Mesenteric fat pad (tissue), 1 donor: ENCODE measurements at regions not wholly inside any gene's neighbourhood (a gene's known extent, or its start where the extent isn't known, plus 50 kb on each side); places are given as distances from the start of the nearest gene placed in this dataset.

Experiments used
- DNase-seq: peaks from one replicate; pipeline ENCODE4 v3.0.0-alpha.2; 2020; ENCODE audit warnings: low spot score
- donor health status: DM: yes; HTN: yes; CAD: no.

DNA sequence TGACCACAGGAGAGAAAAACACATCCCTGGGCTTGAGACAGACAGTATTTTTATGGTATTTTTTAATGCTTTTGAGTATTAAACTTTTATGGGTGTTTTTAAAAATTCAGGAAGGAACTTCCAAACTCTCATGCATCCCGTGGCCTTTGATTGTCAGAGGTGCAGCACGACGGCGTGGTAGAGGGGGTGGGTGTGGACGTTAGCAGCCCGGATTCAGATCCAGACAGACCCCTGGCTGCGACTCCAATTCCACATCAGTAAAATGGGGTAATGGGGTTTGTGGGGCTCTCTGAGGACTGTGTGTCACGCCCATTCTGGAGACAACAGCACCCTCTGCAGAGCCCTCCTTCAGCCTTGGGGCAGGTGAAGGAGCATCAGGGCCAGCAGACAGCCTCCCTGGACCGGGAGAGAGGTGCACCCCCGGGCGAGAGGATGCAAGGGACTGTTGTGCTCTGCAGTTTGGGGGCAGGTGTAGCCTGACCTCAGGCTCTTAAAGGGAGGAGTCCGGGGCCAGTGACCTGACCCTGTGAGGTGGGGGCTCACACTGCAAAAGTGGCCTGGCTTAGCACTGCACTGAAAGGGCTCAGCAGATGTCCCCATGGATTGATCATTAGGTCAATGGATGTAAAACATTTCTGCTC lies 1024.3 kb downstream of the TBC1D22A start:
- no peak for DNase-seq

DNA sequence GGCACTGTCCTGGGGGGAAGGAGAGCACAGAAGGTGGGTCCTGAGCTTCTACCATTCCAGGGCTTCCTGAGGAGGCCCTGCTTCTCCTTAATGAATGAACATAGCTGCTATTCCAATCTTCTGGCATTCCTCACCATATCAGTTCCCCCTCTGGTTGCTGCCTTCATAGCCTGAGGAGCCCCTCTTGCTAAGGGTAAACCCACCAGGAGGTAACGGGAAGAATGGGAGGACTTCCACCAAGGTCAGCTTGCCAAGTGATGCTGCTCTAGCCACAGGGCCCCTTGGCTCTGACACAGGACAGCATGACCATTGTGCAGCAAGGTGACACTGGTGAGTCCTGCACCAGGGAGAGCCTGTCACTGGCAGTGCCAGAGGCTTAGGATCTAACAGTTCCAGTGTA lies 1022.5 kb downstream of the TBC1D22A start:
- no peak for DNase-seq

DNA sequence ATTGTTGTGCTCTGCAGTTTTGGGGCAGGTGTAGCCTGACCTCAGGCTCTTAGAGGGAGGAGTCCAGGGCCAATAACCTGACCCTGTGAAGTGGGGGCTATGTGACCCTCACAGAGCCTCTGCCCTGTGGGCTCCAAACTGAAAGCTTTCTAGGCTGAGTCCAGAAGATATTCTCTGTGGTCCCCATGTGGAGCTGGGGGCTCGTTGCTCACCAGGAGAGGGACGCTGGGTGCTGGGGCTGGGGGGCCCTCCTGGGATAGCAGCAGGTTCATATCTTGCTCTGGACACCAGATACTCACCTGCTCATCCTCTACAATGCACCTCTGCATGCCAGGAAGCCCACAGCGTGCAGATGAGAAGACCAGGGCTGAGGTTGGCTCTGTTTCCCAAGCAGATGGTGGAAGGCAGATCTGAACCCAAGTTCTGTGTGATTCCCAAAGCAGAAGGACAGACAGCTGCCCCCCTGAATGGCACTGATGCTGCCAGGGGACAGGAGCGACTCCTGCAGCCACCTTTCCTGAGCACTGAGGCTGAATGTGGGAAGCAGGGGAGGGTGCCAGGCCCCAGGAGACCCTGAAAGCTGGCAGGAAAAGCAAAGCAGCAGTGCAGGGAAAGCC lies 1022.0 kb downstream of the TBC1D22A start:
- DNase-seq, result no peak

DNA sequence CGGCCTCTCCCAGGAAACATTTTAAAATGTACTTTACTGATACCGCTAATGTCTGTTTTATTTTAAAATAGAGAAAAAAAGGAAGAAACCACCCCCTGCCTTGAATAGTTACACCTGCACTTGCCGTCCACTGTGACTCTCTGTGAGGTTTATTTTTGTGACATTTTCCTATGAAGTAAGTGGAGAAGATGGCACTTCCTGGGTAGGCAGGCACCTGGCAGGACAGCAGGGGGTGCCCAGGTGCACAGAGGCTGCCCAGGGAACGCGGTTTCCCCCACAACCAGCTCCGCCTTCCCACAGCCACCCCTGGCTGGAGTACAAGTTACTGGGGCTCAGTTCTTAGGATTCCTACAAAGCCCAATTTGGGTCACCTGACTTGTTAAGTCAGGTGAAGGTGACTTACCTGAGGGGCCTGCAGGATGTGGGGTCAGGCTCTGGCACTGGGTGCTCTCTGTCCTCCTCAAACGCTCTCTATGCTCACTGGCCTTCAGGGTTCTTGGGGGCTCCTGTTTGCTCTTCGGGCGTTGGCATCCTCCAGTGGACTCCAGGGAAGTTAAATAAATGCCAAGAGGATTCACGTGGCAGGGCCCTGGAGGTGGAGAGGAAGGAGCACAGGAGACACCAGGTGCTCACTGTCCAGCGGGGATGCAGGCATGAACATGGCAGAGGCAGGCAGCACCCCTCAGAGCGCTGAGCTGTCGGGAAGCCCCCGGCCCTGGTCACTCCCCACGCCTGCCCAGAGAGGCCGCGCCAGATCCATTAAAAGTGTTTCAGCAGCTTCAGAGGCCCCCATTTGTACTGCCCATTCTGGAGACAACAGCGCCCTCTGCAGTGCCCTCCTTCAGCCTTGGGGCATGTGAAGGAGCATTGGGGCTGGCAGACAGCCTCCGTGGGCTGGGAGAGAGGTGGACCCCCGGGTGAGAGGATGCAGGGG lies 1021.2 kb downstream of the TBC1D22A start:
- DNase-seq, result no peak

DNA sequence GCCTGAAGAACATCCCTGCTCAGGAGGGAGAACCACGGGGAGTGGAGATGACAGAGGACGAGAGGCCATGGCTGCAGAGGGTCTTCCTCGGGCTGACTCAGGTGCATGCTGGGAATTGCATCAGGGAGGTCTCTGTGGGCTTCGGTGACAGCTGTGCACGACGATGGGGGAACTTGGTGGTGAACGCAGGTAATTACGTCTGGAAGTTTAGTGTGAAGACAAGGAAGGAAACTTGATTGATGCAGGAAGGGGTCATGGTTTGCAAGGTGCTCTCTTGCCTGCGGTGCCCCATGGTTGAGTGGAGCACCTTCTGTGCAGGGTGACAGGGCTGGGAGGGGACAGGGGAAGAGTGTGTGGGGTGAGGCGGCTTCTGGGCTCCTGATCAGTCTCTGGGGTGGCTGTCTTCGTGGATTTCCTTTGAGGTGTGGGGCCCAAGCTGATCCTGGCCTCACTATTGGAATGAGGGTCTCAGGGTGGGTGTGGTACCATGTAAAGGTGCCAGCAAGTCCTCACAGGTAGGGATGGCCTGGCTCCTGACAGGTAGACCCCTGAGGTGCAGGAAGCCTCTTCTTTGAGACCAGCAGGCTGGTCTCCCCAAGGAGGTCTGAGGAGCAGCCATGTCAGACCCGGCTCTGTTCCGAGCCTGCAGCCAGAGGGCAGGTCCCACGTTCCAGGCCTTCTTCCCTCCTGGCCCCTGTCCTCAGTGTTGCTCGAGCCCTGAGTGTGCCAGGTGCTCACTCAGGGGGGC lies 1020.1 kb downstream of the TBC1D22A start:
- no peak for DNase-seq

DNA sequence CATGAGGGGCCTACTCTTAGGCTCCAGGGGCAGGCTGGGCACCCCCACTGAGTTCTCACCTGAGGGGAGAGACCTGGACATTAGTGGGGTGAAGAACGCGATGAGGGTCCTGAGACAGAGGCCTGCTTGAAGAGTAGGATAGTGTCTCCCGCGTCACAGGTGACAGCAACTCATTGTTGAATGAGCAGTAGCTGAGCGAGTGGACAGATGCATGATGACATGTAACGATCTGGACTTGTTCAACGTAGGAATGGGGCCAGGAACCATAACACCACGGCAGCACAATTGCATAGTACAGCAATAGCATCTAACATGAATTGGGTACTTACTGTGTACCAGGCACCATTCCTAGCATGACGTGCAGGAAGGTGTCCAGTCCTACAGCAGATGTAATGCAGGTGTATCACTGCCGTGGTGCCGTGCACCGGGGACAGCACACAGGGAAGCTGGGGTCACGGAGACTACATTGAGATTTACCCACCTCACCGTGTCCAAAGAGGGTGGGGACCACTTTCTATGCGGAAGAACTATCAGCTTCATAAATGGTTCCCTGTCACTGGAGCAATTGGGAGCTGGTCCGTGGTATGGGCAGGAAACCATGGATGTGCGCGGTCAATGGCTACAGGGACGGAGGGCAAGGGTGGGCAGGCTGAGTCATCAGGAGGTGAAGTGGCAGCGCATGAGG lies 1019.1 kb downstream of the TBC1D22A start:
- no peak for DNase-seq

DNA sequence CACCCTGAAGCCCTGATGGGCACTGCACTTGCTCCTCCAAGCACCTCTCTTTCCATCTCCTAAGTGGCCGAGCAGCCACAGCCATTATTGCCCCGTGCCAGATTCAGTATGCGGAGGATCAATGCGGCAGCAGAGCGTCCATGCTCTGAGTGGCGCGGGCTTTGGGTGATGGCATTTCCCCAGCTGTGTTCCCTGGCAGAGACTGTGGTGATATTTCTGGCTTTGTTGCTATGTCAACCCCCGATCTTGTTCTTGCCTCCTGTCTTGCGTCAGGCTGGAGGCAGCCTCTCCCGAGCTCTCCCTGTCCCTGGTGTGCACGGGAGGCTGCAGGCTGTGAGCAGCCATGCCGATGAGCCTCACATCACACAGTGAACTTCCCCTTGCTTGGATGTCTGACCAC lies 1018.6 kb downstream of the TBC1D22A start:
- DNase-seq, result no peak

DNA sequence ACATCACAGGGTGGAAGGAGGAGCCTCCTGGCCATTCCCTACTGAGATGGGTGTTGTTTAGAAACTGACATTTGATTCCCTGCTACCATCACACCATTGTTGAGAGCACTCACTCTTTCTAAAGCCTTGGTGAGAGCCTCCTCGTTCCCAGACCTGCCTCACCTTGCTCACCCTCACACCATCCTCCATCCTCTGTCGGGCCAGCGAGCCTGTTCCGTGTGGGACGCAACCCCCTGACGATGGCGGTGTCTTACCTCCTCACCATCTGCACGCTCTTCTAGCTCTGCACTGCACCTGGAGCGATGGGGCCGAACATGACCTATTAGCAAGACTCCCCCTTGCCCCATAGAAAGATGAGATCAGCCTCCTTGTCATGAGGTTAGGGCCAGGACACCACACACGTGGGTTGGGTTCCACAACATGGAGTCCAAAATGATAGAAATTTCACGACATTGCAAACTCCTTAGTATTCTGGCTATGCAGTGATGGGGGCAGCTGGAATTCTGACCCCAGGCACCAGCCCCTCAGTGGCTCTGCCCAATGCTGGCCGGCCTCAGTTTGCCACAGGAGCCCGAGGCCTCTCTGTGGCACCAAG lies 1017.9 kb downstream of the TBC1D22A start:
- DNase-seq, result no peak

DNA sequence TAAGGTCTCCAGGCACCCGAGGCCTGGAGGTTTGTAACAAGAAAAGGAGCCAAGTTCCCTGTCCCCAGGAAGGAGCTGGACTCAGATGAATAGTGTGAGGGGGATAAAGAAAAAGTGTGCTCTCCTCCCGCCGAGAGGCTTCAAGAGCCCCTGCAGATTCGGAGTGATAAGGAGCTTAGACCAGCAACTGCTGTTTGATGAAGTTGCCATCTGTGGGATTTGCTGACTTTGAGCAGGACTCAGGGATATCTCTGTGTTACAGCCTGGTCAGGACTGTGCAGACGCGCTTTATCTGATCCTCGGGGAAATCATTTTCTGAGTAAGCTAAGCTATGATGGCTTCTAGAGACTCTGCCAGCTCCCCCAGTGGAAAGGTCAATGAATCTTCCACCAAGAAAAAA lies 1017.0 kb downstream of the TBC1D22A start:
- no peak for DNase-seq

DNA sequence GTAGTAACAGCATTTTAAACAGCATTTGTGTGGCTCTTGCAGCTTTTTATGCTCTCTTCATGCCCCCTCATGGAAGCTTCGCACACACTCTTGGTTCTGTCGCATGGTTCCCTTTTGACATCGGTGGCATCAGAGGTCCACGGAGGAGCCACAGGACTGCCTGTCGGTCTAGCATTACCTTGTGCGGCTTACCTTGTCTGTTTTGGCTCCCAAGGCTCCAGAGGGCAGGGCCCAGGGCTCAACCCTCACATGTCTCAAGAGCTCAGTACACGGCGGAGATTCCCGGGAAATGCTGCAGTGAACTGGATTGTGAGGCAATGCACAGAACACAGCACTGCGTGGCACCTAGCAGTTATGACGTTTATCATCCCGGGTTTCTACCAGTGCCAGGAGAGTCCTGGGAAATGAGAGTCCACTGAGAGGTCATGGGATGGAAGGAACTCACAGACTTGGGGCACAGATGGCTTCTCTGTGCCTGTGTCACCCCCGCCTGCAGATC lies 1015.8 kb downstream of the TBC1D22A start:
- no peak for DNase-seq

DNA sequence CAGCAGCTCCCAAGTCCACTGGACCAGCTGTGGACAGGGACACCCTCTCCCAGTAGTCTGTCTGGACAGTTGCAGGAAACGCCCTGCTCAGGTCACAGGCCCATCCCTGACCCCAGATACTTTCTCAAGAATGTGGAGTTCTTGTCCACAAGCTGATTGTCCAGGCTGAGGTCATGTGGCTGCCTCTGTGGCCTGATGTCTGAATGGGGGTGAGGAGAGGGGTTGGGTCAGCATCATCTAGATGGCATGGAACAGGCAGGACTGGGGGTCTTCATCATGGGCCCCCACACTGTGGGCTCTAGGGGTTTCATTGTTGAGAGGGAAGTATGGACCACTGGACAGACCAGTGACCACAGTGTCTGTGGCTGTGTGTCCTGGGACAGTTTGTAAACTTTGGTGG lies 1015.0 kb downstream of the TBC1D22A start:
- DNase-seq, result no peak

DNA sequence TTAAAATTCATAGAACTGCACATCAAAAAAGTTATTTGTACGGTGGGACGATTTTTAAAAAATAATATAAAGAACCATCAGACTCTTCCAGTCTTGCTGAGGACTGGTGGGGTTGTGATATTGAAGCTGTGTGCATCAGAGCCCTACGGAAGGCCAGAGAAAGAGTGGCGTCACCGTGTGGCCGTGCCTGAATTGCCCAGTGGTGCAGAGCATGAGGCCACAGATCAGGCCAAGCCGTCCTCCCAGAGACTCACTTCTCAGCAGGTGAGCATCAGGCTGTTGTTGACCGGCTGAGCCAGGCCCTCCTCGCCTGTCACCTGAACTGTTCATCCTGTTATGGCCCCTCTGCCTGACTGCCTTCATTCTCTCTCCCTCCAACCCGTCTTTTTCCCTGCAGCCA lies 1013.9 kb downstream of the TBC1D22A start:
- DNase-seq, result no peak

DNA sequence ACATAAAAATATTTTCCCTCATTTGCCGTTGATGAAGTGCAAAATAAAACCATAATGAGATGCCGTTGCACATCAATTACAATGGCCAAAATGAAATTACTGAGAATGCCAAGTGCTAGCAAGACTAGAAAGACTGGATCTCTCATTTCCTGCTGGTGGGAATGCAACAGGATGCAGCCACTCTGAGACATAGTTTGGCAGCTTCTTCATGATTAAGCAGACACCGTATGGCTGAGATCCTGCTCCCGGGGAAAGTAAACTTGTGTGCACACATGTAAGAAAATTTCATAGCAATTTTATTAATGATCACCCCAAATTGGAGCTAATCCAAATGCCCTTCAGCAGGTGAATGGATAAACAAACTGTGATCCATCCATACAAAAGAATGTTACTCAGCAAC lies 1013.2 kb downstream of the TBC1D22A start:
- no peak for DNase-seq

DNA sequence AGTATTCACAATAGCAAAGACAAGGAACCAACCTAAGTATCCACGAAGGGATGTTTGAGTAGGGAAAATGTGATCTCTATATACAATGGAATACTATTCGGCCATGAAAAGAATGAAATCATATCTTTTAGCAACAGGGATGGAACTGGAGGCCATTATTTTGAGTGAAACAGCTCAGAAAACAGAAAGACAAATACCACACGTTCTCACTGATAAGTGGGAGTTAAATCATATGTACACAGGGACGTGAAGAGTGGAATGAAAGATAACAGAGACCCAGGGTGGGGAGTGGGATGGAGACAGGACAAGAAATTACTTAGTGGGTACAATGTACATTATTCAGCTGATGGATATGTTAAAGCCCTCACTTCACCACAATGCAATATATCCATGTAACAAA lies 1012.7 kb downstream of the TBC1D22A start:
- DNase-seq, result no peak

DNA sequence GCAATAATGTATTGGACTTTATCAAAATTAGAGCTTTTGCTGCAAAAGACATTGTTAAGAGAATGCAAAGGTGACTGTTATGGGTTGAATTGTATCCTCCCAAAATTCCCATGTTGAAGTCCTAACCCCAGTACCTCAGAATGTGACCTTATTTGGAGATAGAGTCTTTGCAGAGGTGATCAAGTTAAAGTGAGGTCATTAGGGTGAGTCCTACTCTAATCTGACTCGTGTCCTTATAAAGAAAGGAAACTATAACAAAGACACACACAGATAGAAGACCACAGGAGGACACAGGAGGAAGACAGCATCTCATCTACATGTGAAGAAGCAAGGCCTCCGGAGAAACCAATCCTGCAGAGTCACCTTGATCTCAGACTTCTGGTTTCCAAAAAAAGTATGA lies 1011.2 kb downstream of the TBC1D22A start:
- no peak for DNase-seq

DNA sequence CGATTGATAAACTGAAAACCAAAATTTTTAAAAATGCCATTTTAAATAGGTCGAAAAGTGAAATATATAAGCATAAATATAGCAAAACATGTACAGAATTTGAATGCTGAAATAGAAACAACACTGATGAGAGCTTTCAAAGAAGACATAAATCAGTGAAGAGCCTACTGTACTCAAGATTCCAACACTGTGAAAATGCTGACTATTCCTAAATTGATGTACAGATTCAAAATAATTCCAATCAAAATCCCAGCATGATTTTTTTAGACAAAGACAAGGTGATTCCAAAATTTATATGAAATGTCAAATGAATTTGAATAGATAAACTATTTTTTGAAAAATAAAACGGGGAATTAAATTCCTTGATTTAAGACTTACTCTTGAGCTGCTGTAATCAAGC lies 1010.4 kb downstream of the TBC1D22A start:
- no peak for DNase-seq

DNA sequence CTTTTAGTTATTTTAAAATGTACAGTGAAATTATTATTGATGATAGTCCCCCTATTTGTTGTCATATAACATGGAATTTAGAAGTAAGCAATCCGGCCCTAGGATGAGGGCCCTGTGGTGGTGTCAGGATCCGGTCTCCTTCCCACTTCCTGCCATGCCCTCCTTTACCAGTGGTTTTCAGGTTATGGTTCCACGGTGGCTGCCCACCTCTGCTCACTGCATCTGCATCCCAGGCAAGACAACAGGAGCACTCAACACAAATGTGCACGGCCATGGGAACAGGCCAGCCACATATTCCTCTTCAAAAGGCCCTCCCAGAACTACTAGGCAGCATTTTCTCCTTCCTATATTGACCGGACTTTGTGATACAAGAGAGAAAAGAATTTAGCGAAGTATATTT lies 1007.2 kb downstream of the TBC1D22A start:
- no peak for DNase-seq

DNA sequence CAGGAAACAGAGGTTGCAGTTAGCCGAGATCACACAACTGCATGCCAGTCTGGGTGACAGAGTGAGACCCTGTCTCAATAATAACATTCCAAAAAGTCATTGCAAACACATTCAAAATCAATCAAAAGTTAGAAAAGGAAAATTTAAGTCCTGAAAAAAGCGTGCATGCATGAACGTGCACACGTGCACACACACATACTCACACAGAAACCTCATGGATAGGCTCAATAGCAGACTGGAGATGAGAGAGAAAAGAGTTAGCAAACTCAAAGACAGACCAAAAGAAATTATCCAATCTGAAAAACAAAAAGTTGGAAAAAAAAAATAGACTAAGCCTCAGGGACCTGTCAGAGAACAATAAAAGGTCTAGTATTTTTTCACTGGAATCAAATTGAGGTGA lies 1005.6 kb downstream of the TBC1D22A start:
- no peak for DNase-seq

DNA sequence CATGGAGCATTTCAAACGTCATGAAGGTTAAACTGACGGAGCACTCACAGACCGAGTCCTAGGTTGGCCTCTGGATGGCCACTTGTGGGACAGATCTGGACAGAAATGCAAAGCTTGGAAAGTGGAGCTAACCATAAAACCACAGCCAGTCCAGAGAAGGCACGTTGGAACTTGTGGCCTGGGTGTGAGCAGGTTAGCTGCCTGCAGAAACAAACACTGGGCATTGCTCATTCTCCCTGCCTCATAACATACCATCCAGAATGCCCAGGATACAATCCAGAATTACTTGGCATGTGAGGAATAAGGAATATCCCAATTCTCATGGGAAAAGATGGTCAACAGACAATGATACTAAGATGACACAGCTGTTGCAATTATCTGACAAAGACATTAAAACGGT lies 1005.0 kb downstream of the TBC1D22A start:
- DNase-seq, result no peak

DNA sequence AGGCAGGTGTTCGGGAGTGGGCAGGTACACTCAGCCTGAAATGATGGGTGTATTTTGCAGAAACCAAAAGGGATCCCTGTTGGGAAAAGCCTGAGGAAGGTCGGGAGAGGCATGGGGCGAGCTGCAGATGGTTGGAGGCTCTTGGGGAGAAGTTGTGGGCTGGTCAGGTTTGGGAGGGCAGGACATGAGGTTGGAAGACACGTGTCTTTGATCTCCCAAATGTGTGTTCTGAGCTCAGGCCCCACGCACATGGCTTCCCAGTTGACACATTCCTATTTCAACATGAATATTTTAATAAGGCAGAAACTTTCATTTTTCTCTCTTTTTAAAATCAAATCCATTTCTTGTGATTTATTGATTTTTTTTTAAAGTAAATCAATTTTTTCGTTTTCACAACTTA lies 1003.3 kb downstream of the TBC1D22A start:
- no peak for DNase-seq

DNA sequence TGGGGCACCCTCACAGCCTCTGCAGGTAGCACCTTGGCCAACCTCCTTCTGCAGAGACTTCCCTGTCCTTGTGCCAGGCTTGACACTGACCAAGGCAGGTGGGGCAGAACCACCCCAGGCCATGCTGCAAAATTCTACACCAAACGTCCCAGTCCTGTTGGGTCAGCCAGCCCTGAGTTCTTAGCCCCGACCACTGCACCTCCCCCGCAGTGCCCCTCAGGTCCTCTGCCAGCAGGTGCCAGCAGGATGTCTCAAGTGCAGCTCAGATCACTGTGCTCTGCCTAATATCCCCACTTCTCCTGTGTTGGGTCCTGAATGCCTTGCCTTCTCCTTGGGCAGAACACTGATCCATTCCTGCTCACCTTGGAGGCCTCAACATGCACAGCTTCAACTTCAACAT lies 999.7 kb downstream of the TBC1D22A start:
- no peak for DNase-seq
